ENCODE measurements at regions not wholly inside any gene's neighbourhood (a gene's known extent, or its start where the extent isn't known, plus 50 kb on each side); places are given as distances from the start of the nearest gene placed in this dataset.
A peak's percentile ranks its signal among the peaks of the same experiment; 100 is the strongest.
"Not testable (repeated sequence)": the region's sequence is repeated elsewhere in the genome, so short reads cannot be mapped to it uniquely, and the experiment has no call there.

- no peak for DNase-seq
Measured at GRCh38 chr6:91082311-91082832, 495.5 kb upstream of the MAP3K7 start.

DNA sequence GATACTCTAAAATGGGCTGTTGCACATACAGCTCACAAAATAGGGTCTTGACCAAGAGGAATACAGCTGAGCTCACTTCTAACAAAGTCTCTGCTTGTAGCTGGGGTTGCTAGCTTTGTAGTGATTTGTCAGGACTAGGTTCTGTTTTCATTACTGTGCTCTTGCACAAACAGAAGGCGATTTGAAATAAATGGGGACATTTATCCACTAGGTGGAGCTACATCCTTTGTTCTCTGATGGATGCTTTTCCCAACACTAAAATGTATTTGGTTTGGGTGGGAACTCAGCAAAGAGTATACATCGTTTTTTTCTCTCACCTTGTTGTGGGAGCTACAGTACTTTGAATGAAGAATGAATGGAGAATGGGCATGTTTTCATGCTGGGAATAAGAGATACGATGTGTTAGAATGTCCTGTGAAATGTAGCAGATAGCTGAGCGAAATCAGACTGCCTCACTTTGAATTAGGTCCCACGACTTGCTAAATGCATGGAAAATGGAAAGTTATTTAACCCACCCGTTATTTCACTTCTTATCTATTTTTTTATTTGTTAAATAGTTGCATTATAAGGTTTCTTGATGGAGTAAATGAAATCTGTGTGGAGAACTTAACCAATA is 494.7 kb upstream of the MAP3K7 start:
- peak; percentile 63 for DNase-seq

DNA sequence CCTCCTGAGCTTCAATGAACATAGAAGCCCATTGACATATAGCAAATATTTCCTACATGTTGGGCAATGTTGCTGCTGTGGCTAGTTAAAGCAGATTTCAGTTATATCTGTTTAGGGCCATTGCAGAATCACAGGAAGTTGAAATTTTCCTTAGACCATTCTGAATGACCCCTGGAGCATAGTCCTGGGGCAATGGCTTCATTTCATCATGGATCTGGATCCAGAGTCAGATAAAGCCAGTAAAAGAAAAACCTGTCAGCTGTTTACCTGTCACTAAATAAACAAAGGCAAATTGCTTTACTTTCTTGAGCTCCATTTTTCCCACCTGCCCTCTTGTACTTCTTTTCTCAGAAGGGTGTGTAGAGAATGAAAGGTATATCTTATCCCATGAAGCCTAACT is 494.0 kb upstream of the MAP3K7 start:
- no peak for DNase-seq

DNA sequence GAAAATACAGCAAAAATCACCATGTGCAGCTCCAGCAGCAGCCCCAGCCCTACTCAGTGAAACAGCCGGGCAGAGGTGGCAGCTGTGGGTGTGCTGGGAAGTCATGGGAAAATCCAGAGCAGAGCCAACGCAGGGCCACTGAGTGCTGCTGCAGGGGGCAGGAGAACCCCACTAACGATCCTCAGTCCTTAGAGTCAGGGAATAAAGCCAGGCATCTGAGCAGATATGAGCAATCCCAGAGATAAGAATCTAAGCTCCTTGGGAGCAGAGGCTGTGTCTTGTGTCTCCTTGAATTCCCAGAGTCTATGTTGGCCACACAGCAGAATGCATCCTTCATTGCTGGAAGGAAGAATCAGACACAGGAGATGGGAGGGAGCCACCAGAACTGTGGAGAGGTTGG is 493.1 kb upstream of the MAP3K7 start:
- no peak for DNase-seq

- no peak for DNase-seq
Measured at GRCh38 chr6:91075244-91075976, 488.5 kb upstream of the MAP3K7 start.

DNA sequence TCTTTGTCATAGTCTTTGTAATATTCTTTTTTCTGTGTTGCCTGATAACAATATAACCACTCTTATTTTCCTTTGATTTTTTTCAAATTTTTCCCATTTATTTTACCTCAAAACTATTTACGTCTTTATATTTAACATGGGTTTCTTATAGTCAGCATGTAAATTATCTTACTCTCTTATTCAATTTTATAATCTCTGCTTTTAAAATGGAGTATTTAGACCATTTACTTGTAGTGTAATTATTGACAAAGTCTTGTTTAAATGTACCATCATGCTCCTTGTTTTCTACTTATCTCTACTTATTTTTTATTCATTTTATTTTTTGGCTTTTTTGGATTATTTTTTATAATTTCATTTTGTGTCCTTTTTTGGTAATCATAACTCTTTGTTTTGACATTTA is 476.5 kb upstream of the MAP3K7 start:
- DNase-seq, result no peak

DNA sequence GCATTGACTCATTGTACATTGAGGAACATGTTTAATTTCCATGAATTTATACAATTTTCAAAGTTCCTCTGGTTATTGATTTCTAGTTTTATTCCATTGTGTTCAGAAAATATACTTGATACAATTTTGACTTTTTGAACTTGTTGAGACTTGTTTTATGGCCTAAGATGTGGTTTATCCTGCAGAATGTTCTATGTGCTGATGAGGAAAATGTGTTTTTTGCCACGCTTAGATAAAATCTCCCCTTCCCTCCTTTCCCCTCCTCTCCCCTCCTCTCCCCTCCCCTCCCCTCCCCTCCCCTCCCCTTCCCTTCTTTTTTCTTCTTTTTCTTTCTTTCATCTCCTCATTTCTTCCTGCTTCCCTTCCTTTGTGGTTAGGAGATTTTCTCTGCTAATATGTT is 470.8 kb upstream of the MAP3K7 start:
- no peak for DNase-seq

DNA sequence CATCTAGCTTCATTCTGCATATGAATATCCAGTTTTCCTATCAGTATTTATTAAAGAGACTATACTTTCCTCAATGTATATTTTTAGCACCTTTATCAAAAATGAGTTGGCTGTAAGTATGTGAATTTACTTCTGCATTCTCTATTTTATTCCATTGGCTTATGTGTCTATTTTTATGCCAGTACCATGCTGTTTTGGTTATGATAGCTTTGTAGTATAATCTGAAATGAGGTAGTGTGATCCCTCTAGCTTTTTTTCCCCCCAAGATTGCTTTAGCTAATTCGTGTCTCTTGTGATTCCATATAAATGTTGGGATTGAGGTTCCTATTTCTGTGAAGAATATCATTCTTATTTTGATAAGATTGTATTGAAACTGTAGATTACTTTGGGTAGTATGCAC is 469.1 kb upstream of the MAP3K7 start:
- no peak for DNase-seq

DNA sequence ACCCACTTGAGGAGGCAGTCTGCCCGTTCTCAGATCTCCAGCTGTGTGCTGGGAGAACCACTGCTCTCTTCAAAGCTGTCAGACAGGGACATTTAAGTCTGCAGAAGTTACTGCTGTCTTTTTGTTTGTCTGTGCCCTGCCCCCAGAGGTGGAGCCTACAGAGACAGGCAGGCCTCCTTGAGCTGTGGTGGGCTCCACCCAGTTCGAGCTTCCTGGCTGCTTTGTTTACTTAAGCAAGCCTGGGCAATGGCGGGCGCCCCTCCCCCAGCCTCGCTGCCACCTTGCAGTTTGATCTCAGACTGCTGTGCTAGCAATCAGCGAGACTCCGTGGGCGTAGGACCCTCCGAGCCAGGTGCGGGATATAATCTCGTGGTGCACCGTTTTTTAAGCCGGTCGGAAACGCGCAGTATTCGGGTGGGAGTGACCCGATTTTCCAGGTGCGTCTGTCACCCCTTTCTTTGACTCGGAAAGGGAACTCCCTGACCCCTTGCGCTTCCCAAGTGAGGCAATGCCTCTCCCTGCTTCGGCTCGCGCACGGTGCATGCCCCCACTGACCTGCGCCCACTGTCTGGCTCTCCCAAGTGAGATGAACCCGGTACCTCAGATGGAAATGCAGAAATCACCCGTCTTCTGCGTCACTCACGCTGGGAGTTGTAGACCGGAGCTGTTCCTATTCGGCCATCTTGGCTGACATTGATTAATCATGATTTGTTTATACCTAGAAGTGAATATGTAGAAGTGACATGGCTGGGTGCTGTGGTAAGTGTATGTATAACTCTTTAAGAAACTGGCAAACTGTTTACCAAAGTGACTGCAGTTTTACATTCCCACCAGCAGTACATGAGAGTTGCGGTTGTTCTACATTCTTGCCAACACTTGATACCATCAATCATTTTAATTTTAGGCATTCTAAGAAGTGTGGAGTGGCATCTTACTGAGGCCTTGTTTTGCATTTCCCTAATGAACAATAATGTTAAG is 465.9 kb upstream of the MAP3K7 start:
- DNase-seq, result not testable (repeated sequence)

DNA sequence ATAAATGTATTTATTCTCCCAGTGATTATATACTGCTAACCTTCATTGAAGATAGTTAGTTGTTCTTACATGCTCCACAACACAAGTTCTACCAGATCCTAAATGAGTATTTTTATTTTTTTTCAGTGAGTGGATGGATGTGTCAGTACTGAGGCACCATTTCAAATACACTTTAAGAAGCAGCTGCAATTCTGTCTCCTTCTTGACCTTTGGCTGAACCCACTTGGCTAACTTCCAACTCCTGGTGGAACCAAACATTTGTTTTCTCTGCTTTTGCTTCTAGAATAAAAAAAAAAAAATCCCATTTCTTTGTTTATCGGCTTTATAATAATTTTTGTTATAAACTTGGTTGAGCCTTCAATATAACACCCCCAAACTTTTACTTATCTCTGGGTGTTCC is 458.3 kb upstream of the MAP3K7 start:
- peak; percentile 54 for DNase-seq

DNA sequence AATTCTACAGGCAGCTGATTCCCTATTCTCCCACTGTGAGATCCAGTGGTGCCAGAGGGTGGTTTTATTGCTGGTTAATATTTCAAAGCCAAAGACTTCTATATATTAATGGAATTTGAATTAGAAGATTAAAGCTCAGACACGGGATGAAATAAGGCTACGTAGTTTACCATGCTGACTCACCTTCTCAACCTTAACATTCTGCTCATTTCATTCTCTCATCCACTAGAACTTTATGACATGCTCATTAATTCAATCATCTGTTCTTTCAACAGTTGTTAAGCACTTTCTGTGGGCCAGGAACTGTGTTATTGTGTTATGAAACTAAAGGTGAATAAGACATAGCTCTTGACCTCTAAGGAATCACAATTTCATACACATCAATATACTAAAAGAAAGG is 456.9 kb upstream of the MAP3K7 start:
- no peak for DNase-seq

GRCh38 chr6:91042656-91043055 is 455.8 kb upstream of the MAP3K7 start:
- DNase-seq, result peak; percentile 2

DNA sequence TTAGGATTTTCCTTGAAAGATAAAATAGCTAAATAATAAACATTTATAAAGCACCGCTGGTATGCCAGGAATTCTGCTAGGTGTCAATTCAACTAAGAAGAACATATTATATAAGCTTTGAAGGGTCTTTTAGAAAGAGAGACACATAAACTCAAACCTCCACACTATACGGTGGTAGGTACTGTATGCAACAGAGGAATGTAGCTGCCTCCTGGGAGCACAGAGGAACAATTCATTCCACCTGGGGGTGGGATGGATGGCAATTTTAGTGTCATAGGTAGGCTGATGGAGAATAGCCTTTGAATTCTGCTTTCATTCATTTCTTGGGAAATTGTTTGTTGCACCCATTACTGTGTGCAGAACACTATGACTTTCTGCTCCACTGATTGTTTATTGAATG is 447.1 kb upstream of the MAP3K7 start:
- DNase-seq, result no peak

DNA sequence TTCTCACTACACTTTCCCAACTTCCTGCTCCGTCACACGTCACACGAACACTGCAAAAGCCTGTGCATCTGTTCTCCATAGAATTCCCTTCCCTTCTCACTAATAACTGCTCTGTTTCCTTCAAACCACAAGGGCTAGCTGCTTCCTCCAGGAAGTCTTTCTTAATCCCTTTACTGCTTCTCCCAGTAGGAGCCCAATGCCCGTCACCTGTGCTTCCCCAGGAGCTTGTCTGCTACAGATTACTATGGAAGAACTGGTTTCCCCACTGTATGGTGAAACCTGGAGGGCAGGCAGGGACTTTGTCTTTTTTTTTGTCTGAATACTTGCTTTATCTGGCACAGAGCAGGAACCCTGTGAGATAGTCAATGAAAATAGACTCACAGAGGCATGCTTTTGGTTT is 444.7 kb upstream of the MAP3K7 start:
- DNase-seq, result no peak

DNA sequence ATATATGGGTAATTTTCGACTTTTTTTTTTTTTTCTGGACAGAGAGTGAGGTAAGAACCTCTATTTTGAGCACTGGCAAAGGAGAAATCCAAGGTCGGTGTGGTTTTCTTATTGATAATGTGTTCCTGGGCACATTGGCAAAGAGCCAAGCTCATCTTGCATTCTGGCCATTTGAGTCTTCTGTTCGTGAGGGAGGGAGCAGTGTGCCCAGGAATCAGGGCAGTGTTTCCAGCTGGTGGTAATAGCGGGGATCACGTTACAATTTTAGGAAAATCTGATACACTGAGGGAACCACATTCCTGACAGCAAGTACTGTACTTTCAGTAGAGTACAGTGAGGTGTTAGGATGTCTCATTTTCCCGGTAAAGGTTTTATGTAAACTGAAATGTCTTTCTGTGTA is 442.3 kb upstream of the MAP3K7 start:
- peak; percentile 42 for DNase-seq

- DNase-seq, result no peak
Measured at GRCh38 chr6:91023529-91023928, 436.7 kb upstream of the MAP3K7 start.

DNA sequence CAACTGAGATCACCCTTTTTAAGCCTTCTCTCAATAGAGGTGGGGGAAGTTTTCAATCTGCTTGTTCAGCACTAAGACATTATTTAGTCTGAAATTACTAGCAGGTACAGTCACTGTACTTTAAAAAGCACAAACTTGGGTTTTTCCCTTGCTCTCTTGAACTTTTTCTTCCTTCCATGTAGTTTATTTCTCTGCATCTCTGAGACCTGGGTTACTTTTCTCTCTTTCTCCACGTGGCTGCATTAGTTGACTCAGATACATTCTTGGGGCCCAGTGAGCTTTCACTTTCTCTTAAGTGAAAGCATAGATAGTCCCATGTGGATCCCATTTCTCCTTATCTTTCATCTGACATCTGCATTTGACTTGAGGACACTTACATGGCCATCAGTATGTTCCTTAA is 433.9 kb upstream of the MAP3K7 start:
- DNase-seq, result no peak

DNA sequence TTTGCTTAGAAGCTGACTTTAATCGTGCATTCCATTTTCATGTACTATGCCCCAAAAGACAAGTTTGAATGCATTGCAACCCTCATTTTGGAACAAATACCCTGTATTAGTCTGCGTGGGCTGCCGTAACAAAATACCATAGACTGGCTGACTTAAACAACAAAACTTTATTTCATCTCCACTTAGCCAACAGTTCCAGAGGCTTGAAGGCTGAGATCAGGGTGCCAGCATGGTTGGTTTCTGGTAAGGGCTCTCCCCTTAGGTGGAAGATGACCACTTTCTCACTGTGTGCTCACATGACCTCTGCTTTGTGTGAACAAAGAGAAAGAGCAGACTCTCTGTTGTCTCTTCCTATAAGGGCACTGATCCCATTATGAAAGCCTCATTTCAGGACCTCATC is 431.7 kb upstream of the MAP3K7 start:
- DNase-seq, result no peak

- no peak for DNase-seq
Measured at GRCh38 chr6:91013511-91013910, 426.6 kb upstream of the MAP3K7 start.

DNA sequence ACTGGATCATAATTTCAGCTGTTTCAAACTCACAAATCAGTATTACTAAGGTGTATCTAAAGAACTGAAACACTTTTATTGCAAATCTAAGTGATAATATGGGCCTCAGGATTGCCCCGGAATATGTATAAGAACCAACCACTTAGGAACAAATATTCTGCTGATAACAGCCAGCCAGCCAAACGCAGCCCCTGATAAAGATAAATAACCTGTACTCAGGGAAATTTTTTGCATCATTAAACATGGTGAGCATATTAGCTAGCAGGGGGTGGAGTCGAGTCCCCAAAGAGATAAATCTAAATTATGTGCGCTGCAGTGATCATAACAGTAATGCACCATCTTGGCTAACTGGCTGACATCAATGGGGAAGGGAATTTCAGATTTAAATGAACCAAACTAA is 410.2 kb upstream of the MAP3K7 start:
- DNase-seq, result no peak

DNA sequence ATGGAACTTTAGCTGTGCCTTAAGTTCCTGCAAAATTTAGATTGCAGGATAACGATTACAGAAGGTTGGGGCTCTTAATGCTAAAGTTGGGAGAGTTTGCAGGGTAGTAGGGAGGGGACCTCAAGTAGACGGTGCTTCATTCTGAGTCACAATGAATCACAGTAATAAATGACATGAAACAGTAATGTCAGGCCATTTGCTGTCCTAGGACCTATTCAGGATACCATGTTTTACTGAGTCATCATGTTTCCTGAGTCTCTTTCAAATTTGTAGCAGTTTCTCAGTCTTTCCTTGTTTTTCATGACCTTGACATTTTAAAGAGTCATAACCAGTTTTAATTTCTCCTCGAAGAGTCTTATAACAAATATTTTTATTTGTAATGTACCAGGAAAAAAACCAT is 406.9 kb upstream of the MAP3K7 start:
- no peak for DNase-seq

DNA sequence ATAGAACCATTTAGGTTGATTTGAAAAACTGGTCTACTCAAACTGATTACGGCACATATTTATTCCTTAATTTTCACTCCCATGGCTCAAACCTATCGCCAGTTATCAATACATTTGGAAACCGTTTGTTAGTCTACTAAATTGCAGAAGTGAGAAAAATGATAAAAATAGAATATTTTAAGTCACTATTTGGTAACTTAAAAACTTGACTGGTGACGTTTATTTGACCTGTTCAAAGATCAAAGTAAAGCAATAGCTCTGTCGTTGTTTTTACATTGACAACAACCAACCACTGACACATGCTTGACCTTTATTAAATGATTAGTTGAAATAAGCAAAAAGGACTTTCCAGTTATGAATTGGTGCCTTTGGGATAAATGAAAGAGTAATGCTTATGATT is 402.9 kb upstream of the MAP3K7 start:
- no peak for DNase-seq

GRCh38 chr6:90984066-90984465 is 397.2 kb upstream of the MAP3K7 start:
- DNase-seq, result no peak

- no peak for DNase-seq
Measured at GRCh38 chr6:90983462-90983861, 396.6 kb upstream of the MAP3K7 start.

Measured in NCI-H2227 treated with DMSO at 0.1 percent for 48 hours (cell line).